Body of pancreas (tissue), 4 donors: ENCODE measurements at regions not wholly inside any gene's neighbourhood (a gene's known extent, or its start where the extent isn't known, plus 50 kb on each side); places are given as distances from the start of the nearest gene placed in this dataset.

Experiments
- CTCF ChIP-seq, 7 experiments: fragments of 450-650 bp in 4 of 7; fragments of 200-600 bp in 3 of 7; sonication (generic) in 3 of 7; IDR thresholded peaks; one replicate each; pipeline ENCODE4 v1.5.1; 2016 to 2019; ENCODE audit warnings: antibody characterized with exemption in 7 of 7
- POLR2A ChIP-seq, 3 donors: fragments of 450-650 bp; IDR thresholded peaks; one replicate each; pipeline ENCODE4 v1.6.1; 2016; ENCODE audit warnings: antibody characterized with exemption in 3 of 3, mild to moderate bottlenecking in 2 of 3

GRCh38 chr4:56731857-56732256, 50.8 kb upstream of the HOPX start:
- TF ChIP-seq CTCF (IDR thresholded peaks at IDR 0.05) (no peak), POLR2A (IDR thresholded peaks at IDR 0.05) (no peak)
